ENCODE measurements at regions not wholly inside any gene's neighbourhood (a gene's known extent, or its start where the extent isn't known, plus 50 kb on each side); places are given as distances from the start of the nearest gene placed in this dataset.
"Not testable (repeated sequence)": the region's sequence is repeated elsewhere in the genome, so short reads cannot be mapped to it uniquely, and the experiment has no call there.

GRCh38 chr1:221045151-221045550 lies 165.9 kb downstream of the HLX start:
- Histone ChIP-seq H3K4me1 (ENCODE audit: control insufficient read depth, extremely low read depth, insufficient read depth, low read length) (peaks cover 2% of the 10 kb centered on the region), H2AFZ (ENCODE audit: low read length) (no peak overlapping the region), H3K4me3 (replicated peaks in 1 of 4; ENCODE audit: control extremely low read depth in 1 of 4, insufficient read depth in 1 of 4, low read depth in 3 of 4, low read length in 4 of 4) (no peak overlapping the region), H4K20me1 (ENCODE audit: control insufficient read depth, extremely low read depth, insufficient read depth, low read length) (no peaks in the 10 kb centered on the region), H3K9ac (ENCODE audit: insufficient read depth, low read length) (no peak overlapping the region), H3K27ac (ENCODE audit: insufficient read depth, low read length) (no peak overlapping the region), H3K9me3 (ENCODE audit: control insufficient read depth, insufficient read depth, low read depth, low read length) (no peaks in the 10 kb centered on the region), H3K4me2 (ENCODE audit: extremely low read depth, insufficient read depth, low read length) (no peak overlapping the region), H3K79me2 (ENCODE audit: control insufficient read depth, insufficient read depth, low read length) (no peaks in the 10 kb centered on the region), H3K27me3 (ENCODE audit: control insufficient read depth, insufficient read depth, low read length) (no peaks in the 10 kb centered on the region), H3K36me3 (ENCODE audit: control insufficient read depth, insufficient read depth, low read length) (no peaks in the 10 kb centered on the region)
- DNase-seq (ENCODE audit: low read depth in 2 of 2): no peak
- TF ChIP-seq EZH2 (IDR thresholded peaks at IDR 0.05; ENCODE audit: low read length, missing control alignments): no peak
- no peak for TF ChIP-seq CTCF (conservative IDR thresholded peaks at IDR 0.05 in 1 of 2, IDR thresholded peaks at IDR 0.05 in 1 of 2; ENCODE audit: low read depth in 1 of 2, low read length in 2 of 2)

- H3K9me3 ChIP-seq (ENCODE audit: control insufficient read depth, insufficient read depth, low read depth, low read length): no peaks in the 10 kb centered on the region
- no peaks in the 10 kb centered on the region for H4K20me1 ChIP-seq (ENCODE audit: control insufficient read depth, extremely low read depth, insufficient read depth, low read length)
- no peak overlapping the region for H3K9ac ChIP-seq (ENCODE audit: insufficient read depth, low read length)
- no peaks in the 10 kb centered on the region for H3K36me3 ChIP-seq (ENCODE audit: control insufficient read depth, insufficient read depth, low read length)
- no peak overlapping the region for H3K4me3 ChIP-seq (replicated peaks in 1 of 4; ENCODE audit: control extremely low read depth in 1 of 4, insufficient read depth in 1 of 4, low read depth in 3 of 4, low read length in 4 of 4)
- peak overlapping the region; percentile 69 for H2AFZ ChIP-seq (ENCODE audit: low read length)
- peaks cover 2% of the 10 kb centered on the region for H3K4me1 ChIP-seq (ENCODE audit: control insufficient read depth, extremely low read depth, insufficient read depth, low read length)
- DNase-seq (ENCODE audit: low read depth in 2 of 2): peak; percentile 37 to 39
- TF ChIP-seq CTCF (conservative IDR thresholded peaks at IDR 0.05 in 1 of 2, IDR thresholded peaks at IDR 0.05 in 1 of 2; ENCODE audit: low read depth in 1 of 2, low read length in 2 of 2) (no peak), EZH2 (IDR thresholded peaks at IDR 0.05; ENCODE audit: low read length, missing control alignments) (no peak)
- no peaks in the 10 kb centered on the region for H3K79me2 ChIP-seq (ENCODE audit: control insufficient read depth, insufficient read depth, low read length)
- H3K27me3 ChIP-seq (ENCODE audit: control insufficient read depth, insufficient read depth, low read length): no peaks in the 10 kb centered on the region
- H3K27ac ChIP-seq (ENCODE audit: insufficient read depth, low read length): no peak overlapping the region
- H3K4me2 ChIP-seq (ENCODE audit: extremely low read depth, insufficient read depth, low read length): peak overlapping the region; percentile 55
Measured at GRCh38 chr1:221045842-221046831, 166.9 kb downstream of the HLX start.

- H3K27ac ChIP-seq (ENCODE audit: insufficient read depth, low read length); H3K9me3 ChIP-seq (ENCODE audit: control insufficient read depth, insufficient read depth, low read depth, low read length); DNase-seq (ENCODE audit: low read depth in 2 of 2); H3K4me1 ChIP-seq (ENCODE audit: control insufficient read depth, extremely low read depth, insufficient read depth, low read length); H3K4me3 ChIP-seq (replicated peaks in 1 of 4; ENCODE audit: control extremely low read depth in 1 of 4, insufficient read depth in 1 of 4, low read depth in 3 of 4, low read length in 4 of 4); H3K79me2 ChIP-seq (ENCODE audit: control insufficient read depth, insufficient read depth, low read length); H3K27me3 ChIP-seq (ENCODE audit: control insufficient read depth, insufficient read depth, low read length); H4K20me1 ChIP-seq (ENCODE audit: control insufficient read depth, extremely low read depth, insufficient read depth, low read length); H3K36me3 ChIP-seq (ENCODE audit: control insufficient read depth, insufficient read depth, low read length); H3K9ac ChIP-seq (ENCODE audit: insufficient read depth, low read length); H3K4me2 ChIP-seq (ENCODE audit: extremely low read depth, insufficient read depth, low read length); H2AFZ ChIP-seq (ENCODE audit: low read length): not testable (repeated sequence)
Measured at GRCh38 chr1:221051391-221051790, 172.1 kb downstream of the HLX start.
